Activated T-cell treated with anti-CD3 and anti-CD28 coated beads, Interleukin-2, amount 50 U/mL, for 4 hours (primary cell): ENCODE measurements at regions not wholly inside any gene's neighbourhood (a gene's known extent, or its start where the extent isn't known, plus 50 kb on each side); places are given as distances from the start of the nearest gene placed in this dataset.
A peak's percentile ranks its signal among the peaks of the same experiment; 100 is the strongest.
"Not testable (repeated sequence)": the region's sequence is repeated elsewhere in the genome, so short reads cannot be mapped to it uniquely, and the experiment has no call there.

Source experiments
- ATAC-seq, 2 donors: fragments of 200-7000 bp; cut with Tn5 transposase; one replicate each; pipeline ENCODE4 v1.10.0; 2021
- DNase-seq: peaks from one replicate; pipeline ENCODE4 v3.0.0-alpha.2; 2020
- H3K27me3 Mint-ChIP-seq: one replicate; pipeline ENCODE4 v1.8.0; 2021; ENCODE audit warnings: low read depth, mixed read lengths
- H3K36me3 Mint-ChIP-seq: one replicate; pipeline ENCODE4 v1.8.0; 2022; ENCODE audit warnings: mixed read lengths; ENCODE audit not compliant: insufficient read depth
- H3K4me1 Mint-ChIP-seq: one replicate; pipeline ENCODE4 v1.8.0; 2021; ENCODE audit warnings: low read depth, mixed read lengths
- H3K4me3 Mint-ChIP-seq: one replicate; pipeline ENCODE4 v1.8.0; 2021; ENCODE audit warnings: mild to moderate bottlenecking, moderate library complexity, mixed read lengths
- H3K9me3 Mint-ChIP-seq: one replicate; pipeline ENCODE4 v1.8.0; 2021; ENCODE audit warnings: mixed read lengths

DNA sequence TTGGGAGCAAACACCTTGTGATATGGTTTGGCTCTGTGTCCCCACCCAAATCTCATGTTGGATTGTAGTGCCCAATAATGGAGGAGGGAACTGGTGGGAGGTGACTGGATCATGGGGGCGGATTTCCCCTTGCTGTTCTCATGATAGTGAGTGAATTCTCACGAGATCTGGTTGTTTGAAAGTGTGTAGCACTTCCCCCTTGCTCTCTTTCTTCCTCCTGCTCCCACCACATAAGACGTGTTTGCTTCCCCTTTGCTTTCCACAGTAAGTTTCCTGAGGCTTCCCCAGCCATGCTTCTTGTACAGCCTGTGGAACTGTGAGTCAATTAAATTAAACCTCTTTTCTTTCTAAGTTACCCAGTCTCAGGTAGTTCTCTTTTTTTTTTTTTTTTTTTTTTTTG lies 366.3 kb downstream of the RRAGC start:
- not testable (repeated sequence) for H3K27me3 Mint-ChIP-seq, H3K4me1 Mint-ChIP-seq, ATAC-seq, H3K9me3 Mint-ChIP-seq, H3K4me3 Mint-ChIP-seq, H3K36me3 Mint-ChIP-seq, DNase-seq

- ATAC-seq = peak; percentile 65 to 66
- DNase-seq = peak; percentile 32
- H3K4me1 Mint-ChIP-seq = no peaks in the 10 kb centered on the region
Observed at GRCh38 chr1:38489844-38490270, 369.7 kb downstream of the RRAGC start.

DNA sequence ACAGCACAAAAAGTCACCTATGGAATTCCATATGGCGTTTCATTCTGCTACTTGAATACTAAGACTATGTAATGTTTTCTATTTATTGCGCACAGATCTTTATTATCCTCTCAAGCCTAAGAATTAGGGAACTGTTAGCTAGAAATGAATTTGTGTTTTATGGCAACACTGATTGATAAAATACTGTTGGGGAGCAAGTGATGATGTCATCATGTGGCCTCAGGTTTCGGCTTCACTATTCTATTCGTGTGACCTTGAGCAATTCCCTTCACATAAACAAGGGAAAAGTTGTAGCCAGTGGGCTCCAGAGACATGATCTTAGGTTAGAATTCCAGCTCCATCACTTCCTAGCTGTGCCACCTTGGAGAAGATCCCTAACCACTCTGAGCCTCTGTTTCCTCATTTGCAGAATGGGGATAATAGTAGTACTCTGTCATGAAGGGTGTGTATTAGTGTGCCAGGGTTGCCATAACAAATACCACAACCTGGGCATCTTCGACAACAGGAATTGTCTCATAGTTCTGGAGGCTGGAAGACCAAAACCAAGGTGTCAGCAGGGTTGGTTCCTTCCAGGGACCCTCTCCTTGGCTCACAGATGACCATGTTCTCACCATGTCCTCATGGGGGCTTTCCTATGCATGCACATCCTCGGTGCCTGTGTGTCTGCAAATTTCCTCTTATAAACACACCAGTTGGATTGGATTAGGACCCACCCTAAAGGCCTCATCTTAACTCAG lies 371.2 kb downstream of the RRAGC start:
- H3K4me1 Mint-ChIP-seq = no peaks in the 10 kb centered on the region
- DNase-seq (no peak), ATAC-seq (no peak)
- H3K36me3 Mint-ChIP-seq = no peaks in the 10 kb centered on the region
- H3K27me3 Mint-ChIP-seq = peaks cover 21% of the 10 kb centered on the region
- no peaks in the 10 kb centered on the region for H3K9me3 Mint-ChIP-seq
- H3K4me3 Mint-ChIP-seq = no peak overlapping the region

More at GRCh38 chr1:38489844-38490270, 369.7 kb downstream of the RRAGC start:
- H3K9me3 Mint-ChIP-seq = no peaks in the 10 kb centered on the region
- no peaks in the 10 kb centered on the region for H3K36me3 Mint-ChIP-seq
- no peak overlapping the region for H3K4me3 Mint-ChIP-seq
- H3K27me3 Mint-ChIP-seq = peaks cover 16% of the 10 kb centered on the region

GRCh38 chr1:38487396-38487795 lies 372.2 kb downstream of the RRAGC start:
- ATAC-seq (no peak), DNase-seq (no peak)
- H3K9me3 Mint-ChIP-seq = no peaks in the 10 kb centered on the region
- H3K4me3 Mint-ChIP-seq = no peak overlapping the region
- H3K36me3 Mint-ChIP-seq = no peaks in the 10 kb centered on the region
- H3K27me3 Mint-ChIP-seq = peaks cover 19% of the 10 kb centered on the region
- H3K4me1 Mint-ChIP-seq = no peaks in the 10 kb centered on the region

GRCh38 chr1:38486085-38486484 lies 373.5 kb downstream of the RRAGC start:
- H3K4me3 Mint-ChIP-seq = no peak overlapping the region
- H3K4me1 Mint-ChIP-seq = no peaks in the 10 kb centered on the region
- no peaks in the 10 kb centered on the region for H3K36me3 Mint-ChIP-seq
- H3K27me3 Mint-ChIP-seq = peaks cover 26% of the 10 kb centered on the region
- no peak for ATAC-seq
- no peaks in the 10 kb centered on the region for H3K9me3 Mint-ChIP-seq
- no peak for DNase-seq

- Mint-ChIP-seq H3K4me1 (no peaks in the 10 kb centered on the region), H3K36me3 (no peaks in the 10 kb centered on the region), H3K9me3 (peaks cover 13% of the 10 kb centered on the region), H3K27me3 (peaks cover 37% of the 10 kb centered on the region), H3K4me3 (no peak overlapping the region)
- ATAC-seq = no peak
- no peak for DNase-seq
Observed at GRCh38 chr1:38481871-38482826, 377.4 kb downstream of the RRAGC start.

- ATAC-seq, H3K4me1 Mint-ChIP-seq, DNase-seq, H3K36me3 Mint-ChIP-seq, H3K4me3 Mint-ChIP-seq: not testable (repeated sequence)
- H3K27me3 Mint-ChIP-seq = peaks cover 45% of the 10 kb centered on the region
- H3K9me3 Mint-ChIP-seq = peaks cover 13% of the 10 kb centered on the region
Observed at GRCh38 chr1:38479662-38480061, 379.9 kb downstream of the RRAGC start.

DNA sequence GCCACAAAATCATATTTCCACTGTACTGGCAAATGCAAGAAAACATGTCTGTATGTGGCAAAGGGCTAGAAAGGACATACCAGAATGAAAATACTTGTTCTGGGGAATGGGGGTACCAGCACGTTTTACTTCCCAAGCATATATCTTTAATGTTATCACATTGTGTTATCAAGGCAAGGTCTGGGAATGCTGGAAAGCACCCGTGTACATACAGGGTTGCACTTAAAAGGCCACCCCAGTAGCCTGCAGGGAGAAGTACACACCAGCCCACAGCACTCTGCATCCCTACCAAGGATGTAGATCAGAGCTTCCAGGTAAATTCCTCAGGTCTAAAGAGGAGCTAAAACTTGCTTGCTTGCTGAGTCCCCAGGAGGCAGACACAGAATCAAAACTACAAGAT lies 381.8 kb downstream of the RRAGC start:
- Mint-ChIP-seq H3K9me3 (peaks cover 13% of the 10 kb centered on the region), H3K27me3 (peaks cover 54% of the 10 kb centered on the region), H3K36me3 (no peaks in the 10 kb centered on the region), H3K4me3 (no peak overlapping the region), H3K4me1 (peaks cover 9% of the 10 kb centered on the region)
- ATAC-seq (no peak), DNase-seq (no peak)

- ATAC-seq (no peak), DNase-seq (no peak)
- no peak overlapping the region for H3K4me3 Mint-ChIP-seq
- peaks cover 13% of the 10 kb centered on the region for H3K9me3 Mint-ChIP-seq
- H3K36me3 Mint-ChIP-seq = no peaks in the 10 kb centered on the region
- peaks cover 54% of the 10 kb centered on the region for H3K27me3 Mint-ChIP-seq
- H3K4me1 Mint-ChIP-seq = peaks cover 9% of the 10 kb centered on the region
Observed at GRCh38 chr1:38476850-38477178, 382.8 kb downstream of the RRAGC start.

DNA sequence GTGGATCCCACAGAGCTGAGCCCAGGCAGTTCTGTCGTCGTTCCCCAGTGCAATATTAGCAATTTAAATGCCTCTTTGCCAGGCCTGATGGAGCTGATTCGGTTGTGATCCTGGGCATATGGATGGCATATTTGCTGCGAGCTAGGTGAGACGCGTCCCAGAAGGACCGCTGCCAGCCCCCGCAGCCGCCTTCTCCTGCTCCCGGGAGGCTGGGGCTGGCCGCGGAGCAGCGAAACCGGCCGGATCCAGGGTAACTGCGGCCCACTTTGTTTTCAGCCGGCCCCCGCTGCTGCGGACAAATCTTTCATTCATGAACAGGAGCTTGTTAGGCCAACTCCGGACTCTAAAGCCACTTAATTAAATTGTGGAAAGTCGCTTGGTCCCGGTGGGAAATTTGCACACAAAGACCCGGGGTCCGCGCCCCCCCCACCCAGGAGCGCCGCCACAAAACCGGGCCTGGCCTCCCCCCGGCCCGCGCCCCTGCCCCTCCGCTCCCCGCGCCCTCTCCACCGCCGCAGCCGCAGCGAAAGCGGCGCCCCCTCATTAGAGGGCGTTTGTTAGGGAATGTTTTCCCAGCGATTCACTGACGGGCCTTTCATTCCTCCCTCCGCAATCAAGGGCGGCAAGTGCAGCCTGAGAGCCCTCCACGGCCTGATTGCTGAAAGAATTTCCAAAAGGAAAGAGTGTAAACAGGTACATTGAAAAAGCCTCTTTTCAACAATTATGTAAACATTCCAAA lies 383.3 kb downstream of the RRAGC start:
- DNase-seq (no peak), ATAC-seq (no peak)
- Mint-ChIP-seq H3K4me1 (peaks cover 9% of the 10 kb centered on the region), H3K4me3 (peak overlapping the region; percentile 22), H3K36me3 (no peaks in the 10 kb centered on the region), H3K27me3 (peaks cover 54% of the 10 kb centered on the region), H3K9me3 (peaks cover 13% of the 10 kb centered on the region)

DNA sequence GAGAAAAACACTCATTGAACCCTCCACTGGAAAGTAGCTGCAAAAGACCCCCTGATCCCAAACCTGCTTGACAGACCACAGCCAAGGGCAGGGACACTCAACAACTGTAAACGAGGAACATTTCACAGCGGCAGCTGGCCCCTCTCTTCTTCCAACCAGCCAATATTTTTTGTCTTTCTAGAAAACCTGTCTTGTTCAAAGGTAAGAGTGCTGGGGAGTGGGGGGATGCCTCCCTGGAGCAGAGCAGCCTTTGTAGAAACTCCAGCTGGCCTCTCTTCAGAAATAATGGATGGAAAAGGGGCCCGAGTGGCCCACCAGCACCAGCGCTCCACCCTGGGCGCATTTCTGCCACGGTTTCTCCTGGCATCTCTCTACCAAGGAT lies 384.0 kb downstream of the RRAGC start:
- Mint-ChIP-seq H3K9me3 (peaks cover 13% of the 10 kb centered on the region), H3K4me1 (peaks cover 9% of the 10 kb centered on the region), H3K27me3 (peaks cover 51% of the 10 kb centered on the region), H3K4me3 (peak overlapping the region; percentile 37), H3K36me3 (no peaks in the 10 kb centered on the region)
- no peak for ATAC-seq
- DNase-seq = no peak

DNA sequence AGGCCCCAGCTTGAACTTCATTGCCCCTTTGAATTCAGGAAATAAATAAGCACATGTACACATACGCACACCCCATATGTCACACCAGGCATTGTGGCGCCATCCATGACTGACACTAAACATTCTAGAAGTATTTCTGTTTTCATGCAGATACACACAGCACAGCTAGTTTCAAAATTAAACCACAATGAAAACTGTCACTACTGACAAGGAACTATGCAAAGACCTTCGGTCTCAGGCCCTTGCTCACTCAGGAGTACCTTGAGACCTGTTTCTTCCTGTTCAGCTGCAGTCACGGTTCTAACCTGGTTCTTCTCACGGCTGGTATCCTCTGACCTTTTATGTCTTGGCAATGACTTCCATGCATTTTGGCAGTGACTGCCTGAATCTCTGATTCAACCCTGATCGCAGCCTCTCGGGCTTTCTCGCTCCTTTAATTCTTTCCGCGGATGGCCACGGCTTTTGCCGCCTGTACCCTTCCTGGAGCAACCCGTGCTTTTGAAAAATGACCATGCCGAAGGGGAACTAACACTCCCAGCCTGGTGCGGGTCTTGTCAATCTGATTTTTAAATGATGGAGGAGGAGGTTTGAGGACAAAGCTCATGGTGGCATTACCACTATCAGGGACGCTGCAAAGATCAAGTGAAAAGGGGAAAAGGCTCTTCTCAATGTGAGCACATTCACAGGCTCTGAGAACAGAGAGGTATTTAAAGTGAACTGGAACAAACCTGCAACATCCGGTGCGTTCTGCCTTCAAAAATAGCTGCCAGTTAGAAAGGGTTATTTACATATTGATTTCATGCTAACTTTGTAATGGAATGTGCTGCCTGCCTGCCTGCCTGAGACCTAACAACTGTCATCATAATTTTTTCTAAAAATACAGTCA lies 384.6 kb downstream of the RRAGC start:
- DNase-seq (no peak), ATAC-seq (peak in 1 of 2 donors; percentile 53)
- Mint-ChIP-seq H3K9me3 (peaks cover 13% of the 10 kb centered on the region), H3K36me3 (no peaks in the 10 kb centered on the region), H3K27me3 (peaks cover 55% of the 10 kb centered on the region), H3K4me1 (peaks cover 9% of the 10 kb centered on the region), H3K4me3 (peak overlapping the region; percentile 37)

DNA sequence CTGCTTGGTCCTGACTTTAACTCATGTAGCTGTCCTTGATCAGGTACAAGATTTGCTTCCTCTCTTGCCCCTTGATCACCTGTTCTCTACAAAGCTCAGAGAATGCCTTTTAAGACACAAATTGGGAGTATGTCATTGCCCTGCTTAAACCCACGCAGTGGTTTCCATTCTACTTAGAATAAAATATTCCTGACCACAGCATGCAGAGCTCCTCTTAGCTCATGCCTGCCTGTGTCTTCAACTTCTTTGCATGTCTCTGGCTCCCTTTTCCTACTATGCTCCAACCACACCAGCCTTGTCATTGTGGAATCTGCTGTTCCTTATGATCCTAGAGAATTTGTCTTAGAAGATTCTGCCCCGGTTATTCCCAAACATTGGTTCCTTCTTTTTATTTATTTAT lies 393.1 kb downstream of the RRAGC start:
- Mint-ChIP-seq H3K4me3 (no peak overlapping the region), H3K9me3 (no peaks in the 10 kb centered on the region), H3K4me1 (no peaks in the 10 kb centered on the region), H3K36me3 (no peaks in the 10 kb centered on the region), H3K27me3 (peaks cover 32% of the 10 kb centered on the region)
- ATAC-seq (no peak), DNase-seq (no peak)
